HFFc6 (cell line): ENCODE measurements at regions not wholly inside any gene's neighbourhood (a gene's known extent, or its start where the extent isn't known, plus 50 kb on each side); places are given as distances from the start of the nearest gene placed in this dataset.

Experiments used
- DNase-seq: peaks from one replicate; pipeline ENCODE4 v3.0.0-alpha.2; 2018
- H3K27ac Mint-ChIP-seq: 2 replicates; pipeline ENCODE4 v1.8.0; 2020; ENCODE audit warnings: mild to moderate bottlenecking, mixed read lengths
- H3K27me3 Mint-ChIP-seq: 2 replicates; pipeline ENCODE4 v1.8.0; 2021; ENCODE audit warnings: mild to moderate bottlenecking, moderate library complexity, mixed read lengths; ENCODE audit not compliant: insufficient read depth
- H3K36me3 Mint-ChIP-seq: 2 replicates; pipeline ENCODE4 v1.8.0; 2021; ENCODE audit warnings: low read depth, mixed read lengths
- H3K4me1 Mint-ChIP-seq: 2 replicates; pipeline ENCODE4 v1.8.0; 2020; ENCODE audit warnings: low read depth, mixed read lengths
- H3K4me3 Mint-ChIP-seq: 2 replicates; pipeline ENCODE4 v1.8.0; 2020; ENCODE audit warnings: mild to moderate bottlenecking, moderate library complexity, mixed read lengths
- H3K9me3 Mint-ChIP-seq: 2 replicates; pipeline ENCODE4 v1.8.0; 2020; ENCODE audit warnings: mild to moderate bottlenecking, mixed read lengths
- TF ChIP-seq, protein P1 (sequence below): fragments of 200-600 bp; sonication (generic); IDR thresholded peaks from 2 replicates; pipeline ENCODE4 v1.5.0; 2021; ENCODE audit warnings: antibody characterized with exemption, mild to moderate bottlenecking

- TF ChIP-seq, protein P1, sequence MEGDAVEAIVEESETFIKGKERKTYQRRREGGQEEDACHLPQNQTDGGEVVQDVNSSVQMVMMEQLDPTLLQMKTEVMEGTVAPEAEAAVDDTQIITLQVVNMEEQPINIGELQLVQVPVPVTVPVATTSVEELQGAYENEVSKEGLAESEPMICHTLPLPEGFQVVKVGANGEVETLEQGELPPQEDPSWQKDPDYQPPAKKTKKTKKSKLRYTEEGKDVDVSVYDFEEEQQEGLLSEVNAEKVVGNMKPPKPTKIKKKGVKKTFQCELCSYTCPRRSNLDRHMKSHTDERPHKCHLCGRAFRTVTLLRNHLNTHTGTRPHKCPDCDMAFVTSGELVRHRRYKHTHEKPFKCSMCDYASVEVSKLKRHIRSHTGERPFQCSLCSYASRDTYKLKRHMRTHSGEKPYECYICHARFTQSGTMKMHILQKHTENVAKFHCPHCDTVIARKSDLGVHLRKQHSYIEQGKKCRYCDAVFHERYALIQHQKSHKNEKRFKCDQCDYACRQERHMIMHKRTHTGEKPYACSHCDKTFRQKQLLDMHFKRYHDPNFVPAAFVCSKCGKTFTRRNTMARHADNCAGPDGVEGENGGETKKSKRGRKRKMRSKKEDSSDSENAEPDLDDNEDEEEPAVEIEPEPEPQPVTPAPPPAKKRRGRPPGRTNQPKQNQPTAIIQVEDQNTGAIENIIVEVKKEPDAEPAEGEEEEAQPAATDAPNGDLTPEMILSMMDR: no peak
- no peaks in the 10 kb centered on the region for H3K27me3 Mint-ChIP-seq
- H3K36me3 Mint-ChIP-seq: no peaks in the 10 kb centered on the region; the same call in 1 of the 2 replicates
- no peaks in the 10 kb centered on the region for H3K4me1 Mint-ChIP-seq
- peaks cover 58% of the 10 kb centered on the region for H3K9me3 Mint-ChIP-seq
- H3K4me3 Mint-ChIP-seq: no peak overlapping the region
- no peak overlapping the region for H3K27ac Mint-ChIP-seq
- DNase-seq: no peak
These were observed 112.2 kb upstream of the LRRN1 start for GRCh38 chr3:3686907-3687648.

DNA sequence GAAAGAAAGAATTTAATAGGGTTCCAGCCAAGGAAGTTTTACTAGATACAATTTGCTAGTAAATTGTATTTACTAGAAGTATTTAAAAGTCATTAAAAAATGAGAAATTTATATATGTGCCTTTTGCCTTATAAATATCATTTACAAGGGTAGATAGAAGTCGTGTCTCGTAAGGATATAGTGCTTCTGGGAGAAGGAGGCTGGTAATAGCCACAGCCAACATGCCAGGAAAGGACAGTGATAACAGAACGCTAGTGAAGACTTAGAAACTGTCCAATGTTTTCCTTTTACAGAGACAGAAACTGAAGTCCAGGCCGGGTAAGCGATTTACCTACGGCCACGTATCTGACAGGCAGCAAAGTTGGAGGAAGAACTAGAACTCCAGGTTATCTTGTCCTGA is 113.5 kb upstream of the LRRN1 start:
- Mint-ChIP-seq H3K9me3 (peaks cover 65% of the 10 kb centered on the region), H3K4me3 (no peak overlapping the region), H3K4me1 (no peaks in the 10 kb centered on the region), H3K27ac (no peak overlapping the region), H3K36me3 (no peaks in the 10 kb centered on the region; the same call in 1 of the 2 replicates), H3K27me3 (no peaks in the 10 kb centered on the region)
- TF ChIP-seq, protein P1: no peak
- DNase-seq: no peak

GRCh38 chr3:3683261-3683660 is 116.0 kb upstream of the LRRN1 start:
- no peak for DNase-seq
- Mint-ChIP-seq H3K27ac (no peak overlapping the region), H3K4me3 (no peak overlapping the region), H3K36me3 (no peaks in the 10 kb centered on the region; the same call in 1 of the 2 replicates), H3K9me3 (peaks cover 59% of the 10 kb centered on the region), H3K4me1 (no peaks in the 10 kb centered on the region), H3K27me3 (no peaks in the 10 kb centered on the region; the same call in 1 of the 2 replicates)
- TF ChIP-seq, protein P1: no peak

- H3K4me3 Mint-ChIP-seq: no peak overlapping the region
- H3K36me3 Mint-ChIP-seq: no peaks in the 10 kb centered on the region
- no peak for DNase-seq
- no peak overlapping the region for H3K27ac Mint-ChIP-seq
- TF ChIP-seq, protein P1: no peak
- H3K9me3 Mint-ChIP-seq: peaks cover 23% of the 10 kb centered on the region
- H3K4me1 Mint-ChIP-seq: no peaks in the 10 kb centered on the region
- no peaks in the 10 kb centered on the region; the same call in 1 of the 2 replicates for H3K27me3 Mint-ChIP-seq
These were observed 123.4 kb upstream of the LRRN1 start for GRCh38 chr3:3675801-3676200.

- Mint-ChIP-seq H3K9me3 (peaks cover 25% of the 10 kb centered on the region), H3K27ac (no peak overlapping the region), H3K4me3 (no peak overlapping the region), H3K4me1 (no peaks in the 10 kb centered on the region), H3K36me3 (no peaks in the 10 kb centered on the region), H3K27me3 (no peaks in the 10 kb centered on the region; the same call in 1 of the 2 replicates)
- no peak for DNase-seq
- TF ChIP-seq, protein P1: no peak
These were observed 124.0 kb upstream of the LRRN1 start for GRCh38 chr3:3675186-3675585.
